ENCODE measurements at regions not wholly inside any gene's neighbourhood (a gene's known extent, or its start where the extent isn't known, plus 50 kb on each side); places are given as distances from the start of the nearest gene placed in this dataset.

DNA sequence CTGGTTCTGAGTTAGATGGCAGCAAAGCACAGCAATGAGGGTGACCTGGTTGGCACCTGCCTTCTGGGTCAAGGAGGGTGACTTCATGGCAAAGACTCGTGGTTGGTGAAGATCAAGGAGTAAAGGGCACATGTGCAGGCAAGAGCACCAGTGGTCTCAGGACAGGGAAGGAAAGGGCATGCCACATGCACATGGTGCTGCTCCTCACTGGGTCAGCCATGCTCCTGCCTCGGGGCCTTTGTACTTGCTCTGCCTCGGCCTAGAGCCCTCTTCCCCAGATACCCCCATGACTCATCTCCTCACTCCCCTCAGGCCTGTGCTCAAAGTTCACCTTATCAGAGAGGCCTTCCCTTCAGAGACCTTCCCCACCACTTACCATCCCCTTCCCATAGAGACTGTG lies 106.7 kb upstream of the KDM7A start:
- Histone ChIP-seq H3K27ac (no peak overlapping the region), H3K36me3 (no peaks in the 10 kb centered on the region), H3K9me3 (no peaks in the 10 kb centered on the region), H3K4me3 (no peak overlapping the region), H3K4me1 (no peaks in the 10 kb centered on the region), H3K27me3 (replicated peaks in 1 of 7) (no peaks in the 10 kb centered on the region)
- 81 to 97% (median 92%) methylated on average over 3 of the region's 3 CpGs for WGBS, 5 donors
- no peak for DNase-seq
- intact Hi-C loops (cut with DNase I; ENCODE audit: low total_unique reads), result no loop called here
- TF ChIP-seq POLR2AphosphoS5 (IDR thresholded peaks at IDR 0.05) (no peak), POLR2A (IDR thresholded peaks at IDR 0.05) (no peak), CTCF (IDR thresholded peaks at IDR 0.05 in 8 of 11, conservative IDR thresholded peaks at IDR 0.05 in 3 of 11) (no peak)

GRCh38 chr7:140281960-140282359 lies 105.2 kb upstream of the KDM7A start:
- Histone ChIP-seq H3K27me3 (replicated peaks in 1 of 7) (no peaks in the 10 kb centered on the region), H3K27ac (no peak overlapping the region), H3K9me3 (no peaks in the 10 kb centered on the region), H3K4me3 (no peak overlapping the region), H3K4me1 (no peaks in the 10 kb centered on the region), H3K36me3 (no peaks in the 10 kb centered on the region)
- DNase-seq, result no peak
- no peak for TF ChIP-seq POLR2AphosphoS5 (IDR thresholded peaks at IDR 0.05)
- no peak for TF ChIP-seq CTCF (IDR thresholded peaks at IDR 0.05 in 8 of 11, conservative IDR thresholded peaks at IDR 0.05 in 3 of 11)
- no peak for TF ChIP-seq POLR2A (IDR thresholded peaks at IDR 0.05)
- WGBS, 5 donors, result 82 to 91% (median 86%) methylated on average over 5 of the region's 5 CpGs
- intact Hi-C loops (cut with DNase I; ENCODE audit: low total_unique reads), result no loop called here

DNA sequence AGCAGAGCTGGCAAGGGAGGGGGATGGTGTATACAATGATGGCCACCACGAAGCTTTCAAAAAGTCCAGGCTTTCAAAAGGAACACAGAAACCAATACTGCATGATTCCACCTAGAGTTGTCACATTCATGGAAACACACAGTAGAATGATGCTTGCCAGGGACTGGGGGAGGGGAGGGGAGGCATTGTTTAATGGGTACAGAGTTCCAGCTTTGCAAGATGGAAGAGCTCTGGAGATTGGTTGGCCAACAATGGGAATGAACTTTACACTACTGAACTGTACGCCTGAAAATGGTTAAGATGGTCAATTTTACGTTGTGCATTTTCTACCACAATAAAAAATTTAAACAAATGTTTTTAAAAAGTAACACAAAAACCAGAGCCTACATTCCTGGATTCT lies 104.5 kb upstream of the KDM7A start:
- DNase-seq, result no peak
- Histone ChIP-seq H3K9me3 (no peaks in the 10 kb centered on the region), H3K4me3 (no peak overlapping the region), H3K4me1 (no peaks in the 10 kb centered on the region), H3K27me3 (replicated peaks in 1 of 7) (no peaks in the 10 kb centered on the region), H3K36me3 (no peaks in the 10 kb centered on the region), H3K27ac (no peak overlapping the region)
- no peak for TF ChIP-seq POLR2AphosphoS5 (IDR thresholded peaks at IDR 0.05)
- TF ChIP-seq POLR2A (IDR thresholded peaks at IDR 0.05), result no peak
- no peak for TF ChIP-seq CTCF (IDR thresholded peaks at IDR 0.05 in 8 of 11, conservative IDR thresholded peaks at IDR 0.05 in 3 of 11)
- intact Hi-C loops (cut with DNase I; ENCODE audit: low total_unique reads), result no loop called here
- WGBS, 5 donors, result 72 to 89% (median 84%) methylated on average over 3 of the region's 3 CpGs

- TF ChIP-seq CTCF (IDR thresholded peaks at IDR 0.05 in 8 of 11, conservative IDR thresholded peaks at IDR 0.05 in 3 of 11) (no peak), POLR2AphosphoS5 (IDR thresholded peaks at IDR 0.05) (no peak), POLR2A (IDR thresholded peaks at IDR 0.05) (no peak)
- no peaks in the 10 kb centered on the region for H3K36me3 ChIP-seq
- H3K27me3 ChIP-seq (replicated peaks in 1 of 7), result no peaks in the 10 kb centered on the region
- no peak overlapping the region for H3K27ac ChIP-seq
- no peak overlapping the region for H3K4me3 ChIP-seq
- WGBS, 5 donors, result 59 to 72% (median 70%) methylated on average over 5 of the region's 5 CpGs
- no peaks in the 10 kb centered on the region for H3K4me1 ChIP-seq
- DNase-seq, result no peak
- intact Hi-C loops (cut with DNase I; ENCODE audit: low total_unique reads), result no loop called here
- no peaks in the 10 kb centered on the region for H3K9me3 ChIP-seq
These were observed 99.2 kb upstream of the KDM7A start for GRCh38 chr7:140276001-140276400.
